Neuronal stem cell (in vitro differentiated cells): ENCODE measurements at regions not wholly inside any gene's neighbourhood (a gene's known extent, or its start where the extent isn't known, plus 50 kb on each side); places are given as distances from the start of the nearest gene placed in this dataset.

ENCODE experiments used
- DNase-seq: peaks from one replicate; pipeline ENCODE4 v3.0.0-alpha.2; 2013; ENCODE audit warnings: low spot score
- H2AFZ ChIP-seq: one replicate; pipeline ENCODE4 v1.6.1; 2013; ENCODE audit warnings: mild to moderate bottlenecking, low read length, inconsistent platforms
- H2AK5ac ChIP-seq: 2 replicates; pipeline ENCODE4 v1.6.1; 2013; ENCODE audit warnings: low read depth, mild to moderate bottlenecking, inconsistent platforms, low read length, moderate library complexity, mixed read lengths
- H2BK120ac ChIP-seq: 2 replicates; pipeline ENCODE4 v1.6.1; 2013; ENCODE audit warnings: low read depth, mild to moderate bottlenecking, inconsistent platforms, low read length, moderate library complexity, mixed read lengths
- H2BK12ac ChIP-seq: one replicate; pipeline ENCODE4 v1.6.1; 2013; ENCODE audit warnings: low read length, inconsistent platforms
- H2BK15ac ChIP-seq: 2 replicates; pipeline ENCODE4 v1.6.1; 2013; ENCODE audit warnings: mild to moderate bottlenecking, low read length, inconsistent platforms, mixed read lengths
- H2BK5ac ChIP-seq: one replicate; pipeline ENCODE4 v1.6.1; 2013; ENCODE audit warnings: inconsistent platforms, mild to moderate bottlenecking, low read length, moderate library complexity
- H3K14ac ChIP-seq: one replicate; pipeline ENCODE4 v1.6.1; 2013; ENCODE audit warnings: low read length, inconsistent platforms
- H3K18ac ChIP-seq: 2 replicates; pipeline ENCODE4 v1.6.1; 2013; ENCODE audit warnings: low read length, inconsistent platforms
- H3K23ac ChIP-seq: 2 replicates; pipeline ENCODE4 v1.6.1; 2013; ENCODE audit warnings: low read depth, mild to moderate bottlenecking, mixed read lengths, low read length, inconsistent platforms; ENCODE audit not compliant: poor library complexity
- H3K27ac ChIP-seq: replicated peaks from 3 replicates; pipeline ENCODE4 v1.5.1; 2013; ENCODE audit warnings: low read length, inconsistent platforms
- H3K27me3 ChIP-seq, 3 experiments: 2 replicates each; pipeline ENCODE4 v1.6.1; 2013; ENCODE audit warnings: low read length in 3 of 3, mild to moderate bottlenecking in 2 of 3, inconsistent platforms in 1 of 3, low read depth in 1 of 3, mixed read lengths in 1 of 3, moderate library complexity in 1 of 3; ENCODE audit not compliant: control insufficient read depth in 3 of 3, insufficient read depth in 3 of 3
- H3K36me3 ChIP-seq, 2 donors: replicated peaks in 1 of 2; 2 replicates each; pipeline ENCODE4 v1.6.1; 2013; ENCODE audit warnings: low read length in 2 of 2; ENCODE audit not compliant: control insufficient read depth in 2 of 2, insufficient read depth in 2 of 2
- H3K4ac ChIP-seq: 2 replicates; pipeline ENCODE4 v1.6.1; 2013; ENCODE audit warnings: inconsistent platforms, mild to moderate bottlenecking, low read length, moderate library complexity
- H3K4me1 ChIP-seq, 2 donors: 1 replicate in 1 of 2; 2 replicates in 1 of 2; pipeline ENCODE4 v1.6.1; 2013; ENCODE audit warnings: low read length in 2 of 2, low read depth in 1 of 2; ENCODE audit not compliant: control insufficient read depth in 2 of 2, insufficient read depth in 1 of 2
- H3K4me2 ChIP-seq: one replicate; pipeline ENCODE4 v1.6.1; 2013; ENCODE audit warnings: mild to moderate bottlenecking, low read length, inconsistent platforms; ENCODE audit not compliant: insufficient read depth, poor library complexity, severe bottlenecking
- H3K4me3 ChIP-seq, 2 donors: 2 replicates each; pipeline ENCODE4 v1.5.1; 2013; ENCODE audit warnings: low read length in 2 of 2, mild to moderate bottlenecking in 2 of 2, inconsistent platforms in 1 of 2, moderate library complexity in 1 of 2
- H3K79me1 ChIP-seq: one replicate; pipeline ENCODE4 v1.6.1; 2013; ENCODE audit warnings: low read depth, mild to moderate bottlenecking, inconsistent platforms, low read length, moderate library complexity
- H3K9ac ChIP-seq: one replicate; pipeline ENCODE4 v1.6.1; 2013; ENCODE audit warnings: mild to moderate bottlenecking, low read depth, low read length, inconsistent platforms; ENCODE audit not compliant: poor library complexity
- H3K9me3 ChIP-seq, 2 donors: replicated peaks in 1 of 2; 2 replicates each; pipeline versions ENCODE3 to v1.6.1; 2013; ENCODE audit warnings: low read length in 2 of 2, mild to moderate bottlenecking in 2 of 2, inconsistent platforms in 1 of 2, low read depth in 1 of 2, mixed read lengths in 1 of 2, moderate library complexity in 1 of 2; ENCODE audit not compliant: control insufficient read depth in 2 of 2, insufficient read depth in 1 of 2
- H4K8ac ChIP-seq: one replicate; pipeline ENCODE4 v1.6.1; 2013; ENCODE audit warnings: low read depth, mild to moderate bottlenecking, inconsistent platforms, low read length, moderate library complexity
- H4K91ac ChIP-seq: one replicate; pipeline ENCODE4 v1.6.1; 2013; ENCODE audit warnings: low read length, low read depth, mild to moderate bottlenecking, inconsistent platforms; ENCODE audit not compliant: poor library complexity
- WGBS, 2 donors: extraction: QIAGEN DNeasy Blood & Tissue Kit; methylation state at CpG; one replicate each; pipeline ENCODE4 v1.1.7; 2013; ENCODE audit warnings: missing lambda C conversion rate in 2 of 2, mixed read lengths in 1 of 2; ENCODE audit not compliant: insufficient read length in 2 of 2, insufficient replicate concordance in 1 of 2; ENCODE audit errors: extremely low coverage in 2 of 2; 5-methylcytosine and 5-hydroxymethylcytosine counted together

DNA sequence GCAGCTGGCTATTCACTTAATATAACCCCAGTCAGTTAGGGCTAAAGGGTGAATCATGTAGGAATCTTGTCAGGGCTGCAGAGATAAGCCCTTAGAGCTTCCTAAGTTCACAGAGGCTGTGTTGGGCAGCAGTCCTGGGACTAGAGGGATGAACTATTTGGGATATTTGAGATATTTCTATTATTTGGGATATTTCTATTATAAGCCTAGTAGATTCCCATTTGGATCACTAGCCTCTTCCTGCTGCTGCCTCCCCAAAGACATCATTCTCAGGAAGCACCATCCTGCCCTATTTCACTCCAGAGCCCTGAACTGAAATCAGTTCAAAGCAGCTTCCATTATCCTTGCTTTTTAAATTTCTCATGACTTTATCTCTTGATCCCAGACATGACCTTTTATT lies 501.3 kb downstream of the NUF2 start:
- no peak for DNase-seq

DNA sequence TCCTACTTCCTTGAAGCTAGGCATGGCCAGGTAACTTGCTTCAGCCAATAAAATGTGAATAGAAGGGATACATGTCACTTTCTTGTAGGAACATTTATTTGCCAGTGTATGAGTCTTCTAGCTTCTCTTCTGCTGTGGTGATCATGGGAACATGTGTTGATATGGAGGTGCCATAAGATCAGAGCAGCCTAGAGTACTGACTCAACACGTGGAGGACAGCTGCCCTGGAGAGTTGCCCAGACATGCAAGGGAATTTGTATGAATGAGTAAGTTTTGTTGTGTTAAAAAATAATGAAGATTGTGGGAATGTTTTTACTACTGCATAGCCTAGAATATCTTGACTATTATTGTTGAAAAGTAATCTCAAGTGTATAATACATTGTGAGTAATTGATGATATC lies 502.3 kb downstream of the NUF2 start:
- Histone ChIP-seq H2BK12ac (no peak overlapping the region), H3K4me1 (no peaks in the 10 kb centered on the region), H4K91ac (no peak overlapping the region), H3K23ac (no peak overlapping the region), H2AFZ (no peak overlapping the region), H3K4me3 (no peak overlapping the region), H3K36me3 (no peaks in the 10 kb centered on the region), H3K27ac (no peak overlapping the region), H3K4ac (no peak overlapping the region), H3K4me2 (no peak overlapping the region), H2BK15ac (no peak overlapping the region), H4K8ac (no peak overlapping the region), H3K27me3 (no peaks in the 10 kb centered on the region), H2AK5ac (no peak overlapping the region), H3K9ac (no peak overlapping the region), H3K9me3 (no peaks in the 10 kb centered on the region), H2BK5ac (no peak overlapping the region), H2BK120ac (no peak overlapping the region), H3K14ac (no peak overlapping the region), H3K18ac (no peak overlapping the region), H3K79me1 (no peaks in the 10 kb centered on the region)
- no peak for DNase-seq
- WGBS, 2 donors = no CpG with 5 or more reads among the region's 1 CpG

More for the DNA sequence above, 501.3 kb downstream of the NUF2 start:
- H3K27ac ChIP-seq = no peak overlapping the region
- no peak overlapping the region for H3K9ac ChIP-seq
- no peak overlapping the region for H3K18ac ChIP-seq
- H4K8ac ChIP-seq = no peak overlapping the region
- H2BK5ac ChIP-seq = no peak overlapping the region
- H2BK12ac ChIP-seq = no peak overlapping the region
- no peak overlapping the region for H2BK120ac ChIP-seq
- H2AFZ ChIP-seq = no peak overlapping the region
- no peak overlapping the region for H3K4ac ChIP-seq
- no peak overlapping the region for H2BK15ac ChIP-seq
- no peaks in the 10 kb centered on the region for H3K79me1 ChIP-seq
- no peaks in the 10 kb centered on the region for H3K27me3 ChIP-seq
- H3K4me3 ChIP-seq = no peak overlapping the region
- no peak overlapping the region for H3K14ac ChIP-seq
- H3K9me3 ChIP-seq = no peaks in the 10 kb centered on the region
- no peak overlapping the region for H2AK5ac ChIP-seq
- H3K36me3 ChIP-seq = no peaks in the 10 kb centered on the region
- H4K91ac ChIP-seq = no peak overlapping the region
- H3K4me1 ChIP-seq = no peaks in the 10 kb centered on the region
- H3K23ac ChIP-seq = no peak overlapping the region
- H3K4me2 ChIP-seq = no peak overlapping the region

DNA sequence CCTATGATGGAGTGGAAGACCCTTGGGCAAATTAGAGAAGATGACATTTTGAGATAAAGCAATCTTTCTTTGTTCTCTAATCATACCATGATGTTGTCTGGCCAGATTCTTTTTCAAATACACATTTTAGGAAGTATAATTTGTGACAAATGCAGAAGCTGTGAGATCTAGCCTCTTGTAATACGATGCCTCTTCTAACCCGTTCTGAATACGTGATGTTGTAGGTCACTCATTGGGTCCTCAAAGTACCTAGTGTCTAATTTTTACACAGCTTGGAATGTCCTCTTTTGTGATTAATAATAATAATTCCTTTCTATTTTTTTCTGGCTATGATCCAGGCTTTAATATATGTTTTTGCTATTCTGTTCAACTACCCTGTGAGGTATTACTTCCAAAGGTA lies 502.7 kb downstream of the NUF2 start:
- H2AK5ac ChIP-seq = no peak overlapping the region
- H2BK120ac ChIP-seq = no peak overlapping the region
- H3K9me3 ChIP-seq = no peaks in the 10 kb centered on the region
- no peak overlapping the region for H3K23ac ChIP-seq
- no peak overlapping the region for H4K8ac ChIP-seq
- no peak overlapping the region for H2BK12ac ChIP-seq
- no peaks in the 10 kb centered on the region for H3K36me3 ChIP-seq
- H2AFZ ChIP-seq = no peak overlapping the region
- no peak overlapping the region for H3K14ac ChIP-seq
- H3K27ac ChIP-seq = no peak overlapping the region
- H3K27me3 ChIP-seq = no peaks in the 10 kb centered on the region
- H3K18ac ChIP-seq = no peak overlapping the region
- no peak overlapping the region for H3K4ac ChIP-seq
- no peak overlapping the region for H2BK5ac ChIP-seq
- H3K4me2 ChIP-seq = no peak overlapping the region
- no peak overlapping the region for H3K9ac ChIP-seq
- no peak overlapping the region for H4K91ac ChIP-seq
- H2BK15ac ChIP-seq = no peak overlapping the region
- no CpG with 5 or more reads among the region's 3 CpGs for WGBS, 2 donors
- H3K4me1 ChIP-seq = no peaks in the 10 kb centered on the region
- no peak overlapping the region for H3K4me3 ChIP-seq
- DNase-seq = no peak
- no peaks in the 10 kb centered on the region for H3K79me1 ChIP-seq

DNA sequence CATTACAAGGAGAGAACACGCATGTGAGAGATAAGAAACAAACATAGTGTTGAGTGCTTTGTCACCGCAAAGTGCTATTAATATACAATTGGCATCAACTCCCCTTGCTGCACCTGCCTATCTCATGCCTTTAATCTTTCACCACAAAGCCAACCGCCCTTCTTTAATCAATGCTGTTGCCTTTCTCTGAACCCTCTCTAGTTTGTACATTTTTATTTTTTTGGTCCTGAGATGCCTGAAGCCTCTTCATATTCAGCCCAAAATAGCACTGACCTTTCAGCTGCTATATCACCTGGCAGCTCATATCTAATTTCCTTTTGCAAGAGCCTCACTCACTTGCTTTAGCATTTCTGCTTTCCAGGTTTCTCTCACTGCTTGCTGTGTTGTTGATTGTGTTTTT lies 504.7 kb downstream of the NUF2 start:
- no CpG with 5 or more reads among the region's 3 CpGs for WGBS, 2 donors
- Histone ChIP-seq H2AFZ (no peak overlapping the region), H2BK15ac (no peak overlapping the region), H3K9ac (no peak overlapping the region), H2BK12ac (no peak overlapping the region), H2BK120ac (no peak overlapping the region), H4K91ac (no peak overlapping the region), H3K79me1 (no peaks in the 10 kb centered on the region), H3K4me3 (no peak overlapping the region), H3K18ac (no peak overlapping the region), H3K4me1 (no peaks in the 10 kb centered on the region), H3K27me3 (no peaks in the 10 kb centered on the region), H3K14ac (no peak overlapping the region), H4K8ac (no peak overlapping the region), H3K4ac (no peak overlapping the region), H3K9me3 (no peaks in the 10 kb centered on the region), H2AK5ac (no peak overlapping the region), H3K23ac (no peak overlapping the region), H3K36me3 (no peaks in the 10 kb centered on the region), H3K27ac (no peak overlapping the region), H2BK5ac (no peak overlapping the region), H3K4me2 (no peak overlapping the region)
- DNase-seq = no peak
